ENCODE measurements at regions not wholly inside any gene's neighbourhood (a gene's known extent, or its start where the extent isn't known, plus 50 kb on each side); places are given as distances from the start of the nearest gene placed in this dataset.

- no peak for DNase-seq
Observed at GRCh38 chr5:23579566-23579965, 72.2 kb downstream of the PRDM9 start.

- DNase-seq, result no peak
Observed at GRCh38 chr5:23583081-23583480, 75.7 kb downstream of the PRDM9 start.

GRCh38 chr5:23588841-23589326 is 81.5 kb downstream of the PRDM9 start:
- DNase-seq, result no peak

GRCh38 chr5:23591250-23591649 is 83.8 kb downstream of the PRDM9 start:
- DNase-seq, result no peak

GRCh38 chr5:23606927-23607326 is 99.5 kb downstream of the PRDM9 start:
- no peak for DNase-seq

GRCh38 chr5:23612701-23613100 is 105.3 kb downstream of the PRDM9 start:
- no peak for DNase-seq

GRCh38 chr5:23613566-23613965 is 106.2 kb downstream of the PRDM9 start:
- no peak for DNase-seq

GRCh38 chr5:23614422-23614821 is 107.0 kb downstream of the PRDM9 start:
- no peak for DNase-seq

GRCh38 chr5:23626961-23627360 is 119.6 kb downstream of the PRDM9 start:
- DNase-seq, result no peak

GRCh38 chr5:23627976-23628375 is 120.6 kb downstream of the PRDM9 start:
- DNase-seq, result no peak

GRCh38 chr5:23629396-23629795 is 122.0 kb downstream of the PRDM9 start:
- DNase-seq, result no peak

GRCh38 chr5:23631302-23632045 is 124.1 kb downstream of the PRDM9 start:
- DNase-seq, result no peak

GRCh38 chr5:23635938-23636337 is 128.5 kb downstream of the PRDM9 start:
- DNase-seq, result no peak

- DNase-seq, result no peak
Observed at GRCh38 chr5:23639326-23639725, 131.9 kb downstream of the PRDM9 start.

GRCh38 chr5:23648656-23649055 is 141.2 kb downstream of the PRDM9 start:
- no peak for DNase-seq

- no peak for DNase-seq
Observed at GRCh38 chr5:23649594-23649993, 142.2 kb downstream of the PRDM9 start.

- DNase-seq, result no peak
Observed at GRCh38 chr5:23655674-23656073, 148.3 kb downstream of the PRDM9 start.

GRCh38 chr5:23675456-23675855 is 168.0 kb downstream of the PRDM9 start:
- no peak for DNase-seq

GRCh38 chr5:23677996-23678395 is 170.6 kb downstream of the PRDM9 start:
- DNase-seq, result no peak

- DNase-seq, result no peak
Observed at GRCh38 chr5:23684103-23684502, 176.7 kb downstream of the PRDM9 start.

- no peak for DNase-seq
Observed at GRCh38 chr5:23703940-23704855, 196.8 kb downstream of the PRDM9 start.

GRCh38 chr5:23717486-23717885 is 210.1 kb downstream of the PRDM9 start:
- DNase-seq, result no peak

GRCh38 chr5:23718564-23718963 is 211.2 kb downstream of the PRDM9 start:
- DNase-seq, result no peak

- no peak for DNase-seq
Observed at GRCh38 chr5:23721336-23721735, 213.9 kb downstream of the PRDM9 start.
